Esophagus mucosa (tissue), 1 donor: ENCODE measurements at regions not wholly inside any gene's neighbourhood (a gene's known extent, or its start where the extent isn't known, plus 50 kb on each side); places are given as distances from the start of the nearest gene placed in this dataset.

Experiments
- ATAC-seq: fragments of 200-7000 bp; cut with Tn5 transposase; one replicate; pipeline ENCODE4 v1.9.1; 2020
- donor health status: DM: yes; HTN: yes; CAD: no.

- no peak for ATAC-seq
Observed at GRCh38 chr10:10589540-10590303, 427.9 kb upstream of the CELF2 start.

- no peak for ATAC-seq
Observed at GRCh38 chr10:10591715-10592341, 425.8 kb upstream of the CELF2 start.

- no peak for ATAC-seq
Observed at GRCh38 chr10:10596256-10596655, 421.4 kb upstream of the CELF2 start.

GRCh38 chr10:10598297-10598696, 419.4 kb upstream of the CELF2 start:
- no peak for ATAC-seq

- ATAC-seq = no peak
Observed at GRCh38 chr10:10600004-10600403, 417.7 kb upstream of the CELF2 start.

- ATAC-seq = no peak
Observed at GRCh38 chr10:10605551-10606081, 412.1 kb upstream of the CELF2 start.

- ATAC-seq = no peak
Observed at GRCh38 chr10:10609379-10609955, 408.2 kb upstream of the CELF2 start.

- ATAC-seq = no peak
Observed at GRCh38 chr10:10610171-10610570, 407.5 kb upstream of the CELF2 start.

GRCh38 chr10:10612151-10612550, 405.5 kb upstream of the CELF2 start:
- no peak for ATAC-seq

- ATAC-seq = no peak
Observed at GRCh38 chr10:10613656-10614244, 403.9 kb upstream of the CELF2 start.

- no peak for ATAC-seq
Observed at GRCh38 chr10:10617686-10618085, 400.0 kb upstream of the CELF2 start.

GRCh38 chr10:10618139-10618538, 399.5 kb upstream of the CELF2 start:
- no peak for ATAC-seq

GRCh38 chr10:10623958-10624566, 393.6 kb upstream of the CELF2 start:
- ATAC-seq = no peak

- ATAC-seq = no peak
Observed at GRCh38 chr10:10624567-10624962, 393.1 kb upstream of the CELF2 start.

- no peak for ATAC-seq
Observed at GRCh38 chr10:10625491-10625890, 392.2 kb upstream of the CELF2 start.

GRCh38 chr10:10626734-10627133, 390.9 kb upstream of the CELF2 start:
- ATAC-seq = no peak

- no peak for ATAC-seq
Observed at GRCh38 chr10:10627414-10627813, 390.3 kb upstream of the CELF2 start.

GRCh38 chr10:10629512-10629911, 388.2 kb upstream of the CELF2 start:
- no peak for ATAC-seq

GRCh38 chr10:10630281-10630680, 387.4 kb upstream of the CELF2 start:
- no peak for ATAC-seq

GRCh38 chr10:10630782-10631181, 386.9 kb upstream of the CELF2 start:
- no peak for ATAC-seq

GRCh38 chr10:10642189-10642588, 375.5 kb upstream of the CELF2 start:
- ATAC-seq = no peak

GRCh38 chr10:10642751-10643150, 374.9 kb upstream of the CELF2 start:
- no peak for ATAC-seq
